Gastrocnemius medialis (tissue), 4 donors: ENCODE measurements at regions not wholly inside any gene's neighbourhood (a gene's known extent, or its start where the extent isn't known, plus 50 kb on each side); places are given as distances from the start of the nearest gene placed in this dataset.

ENCODE experiments used
- ATAC-seq, 2 donors: fragments of 150-250 bp; one replicate each; pipeline ENCODE4 v1.9.1; 2016
- DNase-seq, 2 donors: peaks; one replicate each; pipeline ENCODE4 v3.0.0-alpha.2; 2019
- H3K27ac ChIP-seq, 4 donors: fragments of 200-600 bp; sonication (generic); 1 replicate in 1 of 4; 2 replicates in 3 of 4; pipeline ENCODE4 v1.5.1; 2016 to 2018; ENCODE audit warnings: mild to moderate bottlenecking in 2 of 4, moderate library complexity in 1 of 4
- H3K27me3 ChIP-seq, 3 donors: fragments of 200-600 bp; sonication (generic) in 2 of 3; 1 replicate in 1 of 3; 2 replicates in 2 of 3; pipeline versions ENCODE4 v1.5.1 to v1.6.0; 2016 to 2019; ENCODE audit warnings: mild to moderate bottlenecking in 1 of 3, moderate library complexity in 1 of 3
- H3K36me3 ChIP-seq, 2 donors: fragments of 200-600 bp; sonication (generic) in 1 of 2; one replicate each; pipeline ENCODE4 v1.5.1; 2017 to 2018
- H3K4me1 ChIP-seq, 2 donors: fragments of 200-600 bp; sonication (generic) in 1 of 2; one replicate each; pipeline ENCODE4 v1.5.1; 2016 to 2017; ENCODE audit warnings: mild to moderate bottlenecking in 2 of 2
- H3K4me3 ChIP-seq, 4 donors: fragments of 200-600 bp; sonication (generic) in 3 of 4; 1 replicate in 1 of 4; 2 replicates in 3 of 4; pipeline ENCODE4 v1.5.1; 2016 to 2019; ENCODE audit warnings: mild to moderate bottlenecking in 2 of 4
- H3K9me3 ChIP-seq, 3 donors: fragments of 200-600 bp; sonication (generic) in 2 of 3; 1 replicate in 1 of 3; 2 replicates in 2 of 3; pipeline ENCODE4 v1.5.1; 2016 to 2019
- POLR2A ChIP-seq, 2 donors: fragments of 450-650 bp; IDR thresholded peaks; one replicate each; pipeline ENCODE4 v1.6.1; 2017; ENCODE audit warnings: antibody characterized with exemption in 2 of 2, mild to moderate bottlenecking in 2 of 2, moderate library complexity in 2 of 2
- in situ Hi-C, 4 donors: fragments of 200-750 bp; cut with MboI; loops; one replicate each; pipeline versions ENCODE4 v1.15.0 to v1.8.0; 2017; ENCODE audit warnings: low sequenced_read_pairs in 4 of 4
- intact Hi-C: fragments of 100-400 bp; cut with DNase I; formaldehyde crosslinking; loops from one replicate; pipeline ENCODE4 v1.15.1; 2023; ENCODE audit warnings: low total_unique reads
- TF ChIP-seq, protein P1 (sequence below), 5 experiments: fragments of 450-650 bp in 3 of 5; fragments of 200-600 bp in 2 of 5; sonication (generic) in 2 of 5; IDR thresholded peaks in 4 of 5; conservative IDR thresholded peaks in 1 of 5; 1 replicate in 4 of 5; 2 replicates in 1 of 5; pipeline ENCODE4 v1.5.1; 2016 to 2019; ENCODE audit warnings: antibody characterized with exemption in 5 of 5, mild to moderate bottlenecking in 3 of 5, moderate library complexity in 3 of 5

DNA sequence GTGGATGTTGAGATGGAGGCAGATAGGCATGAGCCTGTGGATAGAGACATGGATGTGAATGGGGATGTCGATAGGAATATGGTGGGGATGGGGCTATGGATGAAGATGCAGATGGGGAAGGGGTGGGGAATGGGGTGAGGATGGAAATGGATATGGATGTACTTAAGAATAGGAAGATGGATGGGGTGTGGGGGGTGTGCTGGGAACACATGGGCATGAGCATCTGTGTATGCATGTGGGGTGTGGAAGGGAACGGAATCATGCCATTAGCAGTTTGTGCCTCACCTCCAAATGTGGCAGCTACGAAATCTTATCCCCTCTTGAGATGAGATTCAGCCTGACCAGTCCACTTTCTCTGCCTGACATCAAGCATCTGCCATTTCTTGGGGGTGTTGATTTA is 359.5 kb upstream of the MGMT start:
- Histone ChIP-seq H3K9me3 (no peaks in the 10 kb centered on the region), H3K27me3 (no peaks in the 10 kb centered on the region), H3K36me3 (no peaks in the 10 kb centered on the region), H3K4me3 (no peak overlapping the region), H3K27ac (no peak overlapping the region), H3K4me1 (peaks cover 0 to 9% of the 10 kb centered on the region in 2 donors)
- DNase-seq: no peak
- in situ Hi-C loops: no loop called here
- TF ChIP-seq, protein P1, sequence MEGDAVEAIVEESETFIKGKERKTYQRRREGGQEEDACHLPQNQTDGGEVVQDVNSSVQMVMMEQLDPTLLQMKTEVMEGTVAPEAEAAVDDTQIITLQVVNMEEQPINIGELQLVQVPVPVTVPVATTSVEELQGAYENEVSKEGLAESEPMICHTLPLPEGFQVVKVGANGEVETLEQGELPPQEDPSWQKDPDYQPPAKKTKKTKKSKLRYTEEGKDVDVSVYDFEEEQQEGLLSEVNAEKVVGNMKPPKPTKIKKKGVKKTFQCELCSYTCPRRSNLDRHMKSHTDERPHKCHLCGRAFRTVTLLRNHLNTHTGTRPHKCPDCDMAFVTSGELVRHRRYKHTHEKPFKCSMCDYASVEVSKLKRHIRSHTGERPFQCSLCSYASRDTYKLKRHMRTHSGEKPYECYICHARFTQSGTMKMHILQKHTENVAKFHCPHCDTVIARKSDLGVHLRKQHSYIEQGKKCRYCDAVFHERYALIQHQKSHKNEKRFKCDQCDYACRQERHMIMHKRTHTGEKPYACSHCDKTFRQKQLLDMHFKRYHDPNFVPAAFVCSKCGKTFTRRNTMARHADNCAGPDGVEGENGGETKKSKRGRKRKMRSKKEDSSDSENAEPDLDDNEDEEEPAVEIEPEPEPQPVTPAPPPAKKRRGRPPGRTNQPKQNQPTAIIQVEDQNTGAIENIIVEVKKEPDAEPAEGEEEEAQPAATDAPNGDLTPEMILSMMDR (IDR thresholded peaks at IDR 0.05 in 4 of 5, conservative IDR thresholded peaks at IDR 0.05 in 1 of 5): no peak
- no peak for TF ChIP-seq POLR2A (IDR thresholded peaks at IDR 0.05)
- ATAC-seq: no peak
- intact Hi-C loops: no loop called here

DNA sequence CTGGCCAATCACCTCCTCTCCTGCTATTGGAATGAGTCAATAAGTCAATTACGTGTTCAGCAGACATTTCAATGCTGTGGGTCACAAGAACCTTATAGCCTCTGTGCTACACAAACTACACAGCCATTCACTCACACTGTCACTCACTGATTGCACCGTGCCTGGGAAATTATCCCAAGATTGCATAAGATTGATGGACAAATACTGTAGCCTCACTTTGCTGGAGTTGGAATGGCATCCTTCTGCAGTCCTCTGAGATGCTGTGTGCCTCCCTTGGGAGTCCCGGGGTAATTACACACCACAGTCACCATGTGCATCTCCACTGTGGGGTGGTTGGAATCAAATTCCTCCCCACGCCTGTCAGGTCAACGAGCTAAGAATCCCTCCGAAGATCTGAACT is 358.7 kb upstream of the MGMT start:
- in situ Hi-C loops (no loop called here), intact Hi-C loops (no loop called here)
- ATAC-seq (no peak), DNase-seq (no peak)
- Histone ChIP-seq H3K27ac (no peak overlapping the region), H3K27me3 (no peaks in the 10 kb centered on the region), H3K4me3 (no peak overlapping the region), H3K4me1 (peaks cover 0 to 9% of the 10 kb centered on the region in 2 donors), H3K36me3 (no peaks in the 10 kb centered on the region), H3K9me3 (no peaks in the 10 kb centered on the region)
- no peak for TF ChIP-seq POLR2A (IDR thresholded peaks at IDR 0.05)
- TF ChIP-seq, protein P1 (IDR thresholded peaks at IDR 0.05 in 4 of 5, conservative IDR thresholded peaks at IDR 0.05 in 1 of 5): no peak

DNA sequence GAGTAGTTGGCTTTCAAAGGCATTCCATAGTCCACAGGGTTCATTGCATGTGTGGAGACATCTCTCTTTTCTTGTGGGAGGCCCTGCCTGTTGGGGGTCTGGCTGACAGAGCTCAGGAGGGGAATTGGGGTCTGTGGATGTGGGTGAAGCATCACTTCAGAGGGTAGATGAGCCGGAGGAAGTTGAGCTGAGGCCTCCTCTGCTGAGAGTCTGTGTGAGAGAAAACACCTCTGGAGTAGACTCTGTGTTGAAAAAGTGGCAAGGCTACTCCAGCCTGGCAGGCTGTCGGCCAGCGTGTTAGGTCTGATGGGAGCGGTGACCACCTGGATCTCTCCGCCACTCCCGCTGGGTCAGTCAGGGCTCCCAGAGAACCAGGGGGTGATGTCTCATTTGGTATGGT is 358.0 kb upstream of the MGMT start:
- DNase-seq: no peak
- in situ Hi-C loops: no loop called here

DNA sequence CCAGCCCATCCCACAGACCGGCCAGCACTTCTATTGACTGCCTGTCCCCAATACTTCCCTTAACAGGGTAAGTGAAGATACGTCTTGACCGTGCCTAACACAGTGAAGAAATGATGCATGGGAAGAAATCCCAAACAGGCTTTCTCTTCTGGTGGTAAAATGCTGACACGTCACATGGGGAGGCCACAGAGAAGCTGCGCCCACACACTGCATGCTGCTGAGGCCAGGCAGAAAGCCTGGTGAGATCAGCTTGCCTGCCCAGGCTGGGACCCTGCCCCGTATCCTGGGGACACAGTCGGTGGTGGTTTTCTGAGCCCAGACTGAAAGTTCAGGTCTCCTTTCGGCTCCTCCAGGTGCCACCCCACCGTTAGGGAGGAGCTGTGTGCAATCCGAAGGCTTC is 356.3 kb upstream of the MGMT start:
- ATAC-seq (no peak), DNase-seq (no peak)
- Histone ChIP-seq H3K27me3 (no peaks in the 10 kb centered on the region), H3K4me3 (no peak overlapping the region), H3K27ac (no peak overlapping the region), H3K9me3 (no peaks in the 10 kb centered on the region), H3K36me3 (no peaks in the 10 kb centered on the region), H3K4me1 (peaks cover 0 to 3% of the 10 kb centered on the region in 2 donors)
- in situ Hi-C loops: no loop called here
- TF ChIP-seq, protein P1 (IDR thresholded peaks at IDR 0.05 in 4 of 5, conservative IDR thresholded peaks at IDR 0.05 in 1 of 5): no peak
- no peak for TF ChIP-seq POLR2A (IDR thresholded peaks at IDR 0.05)
- intact Hi-C loops: no loop called here

More for the DNA sequence above, 358.0 kb upstream of the MGMT start:
- intact Hi-C loops: no loop called here
- Histone ChIP-seq H3K4me3 (no peak overlapping the region), H3K4me1 (peaks cover 0 to 9% of the 10 kb centered on the region in 2 donors), H3K36me3 (no peaks in the 10 kb centered on the region), H3K9me3 (no peaks in the 10 kb centered on the region), H3K27ac (no peak overlapping the region), H3K27me3 (no peaks in the 10 kb centered on the region)
- TF ChIP-seq POLR2A (IDR thresholded peaks at IDR 0.05): no peak
- TF ChIP-seq, protein P1 (IDR thresholded peaks at IDR 0.05 in 4 of 5, conservative IDR thresholded peaks at IDR 0.05 in 1 of 5): no peak
- ATAC-seq: no peak

DNA sequence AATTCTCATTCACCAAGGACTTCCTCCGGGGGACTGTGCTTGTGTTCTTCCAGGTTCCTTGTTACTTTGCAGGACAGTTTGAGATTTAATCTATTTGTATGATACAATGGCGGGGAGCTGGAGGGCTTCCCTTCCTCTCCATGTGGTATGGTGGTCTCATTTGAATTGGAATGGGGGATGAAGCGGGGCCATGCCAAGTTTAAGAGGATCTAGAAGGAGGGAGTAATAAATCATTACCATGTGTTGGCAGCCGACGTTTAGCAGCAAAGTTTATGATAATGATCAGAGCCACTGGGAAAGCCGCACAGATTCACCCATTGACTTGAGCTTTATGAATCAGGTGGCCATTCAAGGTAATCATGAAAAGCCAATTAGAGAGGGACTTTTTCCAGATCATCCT is 355.1 kb upstream of the MGMT start:
- ATAC-seq: no peak
- TF ChIP-seq, protein P1 (IDR thresholded peaks at IDR 0.05 in 4 of 5, conservative IDR thresholded peaks at IDR 0.05 in 1 of 5): no peak
- no peak for TF ChIP-seq POLR2A (IDR thresholded peaks at IDR 0.05)
- intact Hi-C loops (no loop called here), in situ Hi-C loops (no loop called here)
- Histone ChIP-seq H3K27me3 (no peaks in the 10 kb centered on the region), H3K4me1 (no peaks in the 10 kb centered on the region), H3K36me3 (no peaks in the 10 kb centered on the region), H3K4me3 (no peak overlapping the region), H3K9me3 (no peaks in the 10 kb centered on the region), H3K27ac (no peak overlapping the region)
- DNase-seq: no peak
